GM19397 (cell line): ENCODE measurements at regions not wholly inside any gene's neighbourhood (a gene's known extent, or its start where the extent isn't known, plus 50 kb on each side); places are given as distances from the start of the nearest gene placed in this dataset.

Experiments
- ATAC-seq: cut with Tn5 transposase; IDR thresholded peaks from one replicate; pipeline ENCODE4 v1.9.1; 2021; ENCODE audit warnings: mild to moderate bottlenecking, moderate library complexity; ENCODE audit not compliant: unreplicated experiment

DNA sequence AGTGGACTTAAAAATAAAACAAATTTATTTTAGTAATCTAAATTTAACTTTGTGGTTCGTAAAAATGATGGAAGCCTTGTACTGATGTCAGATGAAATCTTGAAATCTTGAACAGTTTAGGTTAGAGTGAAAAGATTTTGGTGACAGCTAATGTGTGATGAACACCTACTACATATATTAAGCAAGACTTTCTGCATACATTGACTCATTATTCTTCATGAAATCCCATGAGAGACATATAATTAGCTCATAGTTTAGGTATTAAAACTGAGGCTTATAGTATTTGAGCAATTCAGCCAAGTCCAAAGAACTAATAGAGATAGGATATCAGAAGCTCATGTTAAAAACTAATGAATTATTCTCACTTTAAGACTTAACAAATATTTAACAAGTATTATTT, 66.9 kb upstream of the PCDH7 start:
- ATAC-seq, result no peak

- ATAC-seq, result no peak
These were observed 63.3 kb upstream of the PCDH7 start for GRCh38 chr4:30656828-30657227.

DNA sequence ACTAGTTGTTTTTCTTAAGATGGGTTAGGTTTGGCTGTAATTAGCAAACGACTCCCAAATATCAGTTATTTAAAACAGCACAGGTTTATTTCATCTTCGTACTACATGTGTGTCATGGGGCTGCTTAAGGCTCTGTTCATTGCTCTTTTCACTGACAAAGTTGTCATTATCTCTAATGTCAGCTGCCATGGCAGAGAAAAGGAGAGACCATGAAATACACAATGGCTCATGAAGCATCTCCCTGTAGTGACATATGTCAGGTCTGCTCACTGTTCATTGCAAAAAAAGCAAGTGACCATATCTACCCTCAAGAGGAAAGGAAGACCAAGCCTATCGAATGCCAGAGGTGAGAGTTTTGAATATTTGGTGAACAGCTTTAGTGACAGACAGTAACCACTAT, 52.2 kb upstream of the PCDH7 start:
- no peak for ATAC-seq

DNA sequence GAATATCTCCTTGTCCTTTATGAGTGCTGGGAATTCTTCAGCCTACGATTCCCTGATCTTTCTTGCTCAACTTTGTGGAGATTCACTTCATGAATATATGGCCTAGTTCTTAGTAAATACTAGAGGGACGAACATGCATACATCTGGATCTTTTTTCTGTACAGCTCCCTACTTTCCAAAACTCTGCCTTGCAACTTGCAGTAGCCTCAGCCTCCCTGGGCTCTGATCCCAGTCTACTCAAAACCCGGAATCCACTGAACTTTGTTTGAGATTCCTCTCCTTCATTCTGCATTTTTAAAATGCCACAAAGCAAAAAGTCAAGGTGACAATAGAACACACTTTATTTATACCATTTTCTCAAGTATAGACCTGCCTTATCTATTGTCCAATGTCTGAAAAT, 50.0 kb upstream of the PCDH7 start:
- ATAC-seq, result no peak
